C4-2B (cell line): ENCODE measurements at regions not wholly inside any gene's neighbourhood (a gene's known extent, or its start where the extent isn't known, plus 50 kb on each side); places are given as distances from the start of the nearest gene placed in this dataset.

Source experiments
- H3K27ac ChIP-seq: fragments of 450-650 bp; 2 replicates; pipeline ENCODE4 v1.5.1; 2017
- CTCF ChIP-seq: fragments of 450-650 bp; conservative IDR thresholded peaks from 2 replicates; pipeline ENCODE4 v1.5.1; 2017; ENCODE audit warnings: mild to moderate bottlenecking
- ZFX ChIP-seq: fragments of 450-650 bp; IDR thresholded peaks from 2 replicates; pipeline ENCODE4 v1.6.1; 2017

GRCh38 chr11:91913407-91913806 lies 311.2 kb upstream of the FAT3 start:
- no peak overlapping the region for H3K27ac ChIP-seq
- no peak for TF ChIP-seq ZFX

- TF ChIP-seq ZFX (no peak), CTCF (no peak)
Observed at GRCh38 chr11:91912322-91912721, 312.3 kb upstream of the FAT3 start.

GRCh38 chr11:91906871-91907624 lies 317.6 kb upstream of the FAT3 start:
- TF ChIP-seq ZFX (no peak), CTCF (no peak)
- no peak overlapping the region for H3K27ac ChIP-seq

More at GRCh38 chr11:91912322-91912721, 312.3 kb upstream of the FAT3 start:
- H3K27ac ChIP-seq: no peak overlapping the region

GRCh38 chr11:91904792-91905785 lies 319.5 kb upstream of the FAT3 start:
- TF ChIP-seq CTCF: no peak
- TF ChIP-seq ZFX: no peak
- no peak overlapping the region for H3K27ac ChIP-seq

- no peak overlapping the region for H3K27ac ChIP-seq
- no peak for TF ChIP-seq CTCF
- TF ChIP-seq ZFX: no peak
Observed at GRCh38 chr11:91902312-91902711, 322.3 kb upstream of the FAT3 start.

- no peak for TF ChIP-seq CTCF
- TF ChIP-seq ZFX: no peak
- H3K27ac ChIP-seq: no peak overlapping the region
Observed at GRCh38 chr11:91880660-91881059, 344.0 kb upstream of the FAT3 start.

GRCh38 chr11:91876746-91877145 lies 347.9 kb upstream of the FAT3 start:
- H3K27ac ChIP-seq: no peak overlapping the region
- TF ChIP-seq ZFX: no peak
- no peak for TF ChIP-seq CTCF
